PFSK-1 (cell line): ENCODE measurements at regions not wholly inside any gene's neighbourhood (a gene's known extent, or its start where the extent isn't known, plus 50 kb on each side); places are given as distances from the start of the nearest gene placed in this dataset.

Experiments used
- FOXP2 ChIP-seq: optimal IDR thresholded peaks from 2 replicates; pipeline ENCODE3; 2011; ENCODE audit warnings: borderline replicate concordance, control low read depth, inconsistent platforms; ENCODE audit not compliant: insufficient read depth; ENCODE audit errors: extremely low read length, extremely low read depth
- POLR2AphosphoS5 ChIP-seq: IDR thresholded peaks from 2 replicates; pipeline ENCODE4 v1.6.1; 2012; ENCODE audit warnings: low read depth, mild to moderate bottlenecking, control low read depth, low read length, moderate library complexity
- REST ChIP-seq, 2 experiments: IDR thresholded peaks; 2 replicates each; pipeline versions ENCODE4 v1.6.1 to v1.8.0; 2011 to 2012; ENCODE audit warnings: low read depth in 2 of 2, low read length in 2 of 2, control low read depth in 1 of 2, inconsistent platforms in 1 of 2, mild to moderate bottlenecking in 1 of 2, moderate library complexity in 1 of 2; ENCODE audit not compliant: insufficient read depth in 1 of 2
- SIN3A ChIP-seq: IDR thresholded peaks from 2 replicates; pipeline ENCODE4 v1.6.1; 2012; ENCODE audit warnings: mild to moderate bottlenecking, low read length, moderate library complexity, borderline replicate concordance; ENCODE audit not compliant: insufficient read depth
- TAF1 ChIP-seq: IDR thresholded peaks from 2 replicates; pipeline ENCODE4 v1.6.1; 2012; ENCODE audit warnings: low read length, control low read depth, borderline replicate concordance; ENCODE audit not compliant: insufficient read depth

GRCh38 chr12:19034937-19035336, 94.6 kb upstream of the PLEKHA5 start:
- TF ChIP-seq POLR2AphosphoS5 = no peak
- TF ChIP-seq REST (IDR thresholded peaks at IDR 0.05; ENCODE audit: insufficient read depth in 1 of 2, low read depth in 2 of 2, low read length in 2 of 2) = no peak
- TF ChIP-seq SIN3A = no peak
- no peak for TF ChIP-seq FOXP2
- no peak for TF ChIP-seq TAF1

GRCh38 chr12:19035536-19035935, 94.0 kb upstream of the PLEKHA5 start:
- TF ChIP-seq SIN3A = no peak
- no peak for TF ChIP-seq TAF1
- TF ChIP-seq REST (IDR thresholded peaks at IDR 0.05; ENCODE audit: insufficient read depth in 1 of 2, low read depth in 2 of 2, low read length in 2 of 2) = no peak
- no peak for TF ChIP-seq FOXP2
- no peak for TF ChIP-seq POLR2AphosphoS5

- TF ChIP-seq REST (IDR thresholded peaks at IDR 0.05; ENCODE audit: insufficient read depth in 1 of 2, low read depth in 2 of 2, low read length in 2 of 2) (no peak), FOXP2 (no peak), POLR2AphosphoS5 (no peak)
Measured at GRCh38 chr12:19036673-19037357, 92.7 kb upstream of the PLEKHA5 start.

- TF ChIP-seq REST (IDR thresholded peaks at IDR 0.05; ENCODE audit: insufficient read depth in 1 of 2, low read depth in 2 of 2, low read length in 2 of 2) = no peak
- no peak for TF ChIP-seq TAF1
- TF ChIP-seq FOXP2 = no peak
- TF ChIP-seq POLR2AphosphoS5 = no peak
- TF ChIP-seq SIN3A = no peak
Measured at GRCh38 chr12:19038209-19038608, 91.3 kb upstream of the PLEKHA5 start.

GRCh38 chr12:19039515-19039914, 90.0 kb upstream of the PLEKHA5 start:
- no peak for TF ChIP-seq FOXP2
- no peak for TF ChIP-seq REST (IDR thresholded peaks at IDR 0.05; ENCODE audit: insufficient read depth in 1 of 2, low read depth in 2 of 2, low read length in 2 of 2)
- no peak for TF ChIP-seq TAF1
